ENCODE measurements at regions not wholly inside any gene's neighbourhood (a gene's known extent, or its start where the extent isn't known, plus 50 kb on each side); places are given as distances from the start of the nearest gene placed in this dataset.

- Mint-ChIP-seq H3K36me3 (ENCODE audit: low read depth) (no peaks in the 10 kb centered on the region), H3K27me3 (ENCODE audit: insufficient read depth) (no peaks in the 10 kb centered on the region), H3K4me1 (ENCODE audit: low read depth) (no peaks in the 10 kb centered on the region), H3K27ac (no peak overlapping the region), H3K9me3 (peaks cover 51% of the 10 kb centered on the region), H3K4me3 (no peak overlapping the region)
- TF ChIP-seq CTCF (IDR thresholded peaks at IDR 0.05): no peak
- DNase-seq: no peak
Observed at GRCh38 chr4:96639932-96640331, 800.0 kb downstream of the PDHA2 start.

DNA sequence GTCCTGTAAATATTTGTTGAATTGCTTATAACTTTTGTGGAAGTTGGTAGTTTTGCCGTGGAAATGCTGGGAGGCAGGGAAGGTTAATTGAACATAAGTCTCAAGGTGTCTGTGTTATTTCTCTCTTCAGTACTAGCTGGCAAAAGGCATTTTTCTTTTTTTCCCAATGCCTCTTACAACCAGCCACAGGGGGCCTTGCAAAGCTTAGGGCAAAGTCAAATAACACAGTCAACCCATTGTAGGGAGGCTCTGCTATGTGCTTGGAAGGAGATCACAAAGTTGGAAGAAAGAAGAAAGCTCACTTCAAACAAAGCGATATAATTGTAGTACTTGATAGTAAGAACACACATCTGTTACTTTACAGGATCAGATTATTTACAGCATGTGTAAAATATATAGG, 802.6 kb downstream of the PDHA2 start:
- Mint-ChIP-seq H3K27me3 (ENCODE audit: insufficient read depth) (no peaks in the 10 kb centered on the region), H3K27ac (no peak overlapping the region), H3K4me1 (ENCODE audit: low read depth) (no peaks in the 10 kb centered on the region), H3K4me3 (no peak overlapping the region), H3K9me3 (peaks cover 43% of the 10 kb centered on the region), H3K36me3 (ENCODE audit: low read depth) (no peaks in the 10 kb centered on the region)
- TF ChIP-seq CTCF (IDR thresholded peaks at IDR 0.05): no peak
- DNase-seq: no peak

DNA sequence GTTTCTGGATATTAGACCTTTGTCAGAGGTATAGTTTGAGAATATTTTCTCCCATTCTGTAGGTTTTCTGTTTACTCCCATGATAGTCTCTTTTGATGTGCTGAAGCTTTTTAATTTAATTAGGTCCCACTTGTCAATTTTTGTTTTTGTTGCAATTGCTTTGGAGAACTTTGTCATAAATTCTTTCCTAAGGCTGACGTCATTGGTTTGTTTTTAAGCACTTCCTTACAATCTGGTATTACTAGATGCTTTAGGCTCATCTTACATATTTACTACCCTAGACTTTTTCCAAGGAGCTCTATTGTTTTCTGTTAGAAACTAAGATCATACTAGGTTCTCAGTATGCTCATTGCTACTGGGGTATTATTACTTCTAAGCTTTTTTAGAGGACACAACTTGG, 806.3 kb downstream of the PDHA2 start:
- no peaks in the 10 kb centered on the region for H3K36me3 Mint-ChIP-seq (ENCODE audit: low read depth)
- no peak overlapping the region for H3K27ac Mint-ChIP-seq
- H3K4me1 Mint-ChIP-seq (ENCODE audit: low read depth): no peaks in the 10 kb centered on the region
- H3K27me3 Mint-ChIP-seq (ENCODE audit: insufficient read depth): no peaks in the 10 kb centered on the region
- no peak for DNase-seq
- TF ChIP-seq CTCF (IDR thresholded peaks at IDR 0.05): no peak
- H3K9me3 Mint-ChIP-seq: peaks cover 23% of the 10 kb centered on the region
- no peak overlapping the region for H3K4me3 Mint-ChIP-seq

GRCh38 chr4:96649536-96649935, 809.6 kb downstream of the PDHA2 start:
- no peak overlapping the region for H3K27ac Mint-ChIP-seq
- TF ChIP-seq CTCF (IDR thresholded peaks at IDR 0.05): no peak
- DNase-seq: no peak
- H3K9me3 Mint-ChIP-seq: peaks cover 24% of the 10 kb centered on the region
- H3K4me1 Mint-ChIP-seq (ENCODE audit: low read depth): no peaks in the 10 kb centered on the region
- no peaks in the 10 kb centered on the region for H3K36me3 Mint-ChIP-seq (ENCODE audit: low read depth)
- no peaks in the 10 kb centered on the region for H3K27me3 Mint-ChIP-seq (ENCODE audit: insufficient read depth)
- no peak overlapping the region for H3K4me3 Mint-ChIP-seq

DNA sequence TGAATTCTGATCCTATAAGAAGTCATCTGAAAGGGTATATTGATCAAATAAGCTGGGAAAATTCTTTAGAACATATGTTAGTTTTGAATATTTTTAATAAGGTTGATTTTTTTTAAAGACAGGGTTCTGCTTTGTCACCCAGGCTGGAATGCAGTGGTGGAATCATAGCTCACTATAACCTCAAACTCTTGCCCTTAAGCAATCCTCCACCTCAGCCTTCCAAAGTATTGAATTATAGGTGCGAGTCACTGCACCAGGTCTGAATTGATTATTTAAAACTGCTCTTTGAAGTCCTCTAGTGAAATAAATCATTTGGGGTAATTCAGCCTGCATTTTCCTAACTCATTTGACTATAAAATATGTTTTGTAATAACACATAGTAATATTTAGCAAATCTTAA, 812.3 kb downstream of the PDHA2 start:
- Mint-ChIP-seq H3K27me3 (ENCODE audit: insufficient read depth) (no peaks in the 10 kb centered on the region), H3K9me3 (peaks cover 23% of the 10 kb centered on the region), H3K4me3 (no peak overlapping the region), H3K36me3 (ENCODE audit: low read depth) (no peaks in the 10 kb centered on the region), H3K4me1 (ENCODE audit: low read depth) (no peaks in the 10 kb centered on the region), H3K27ac (no peak overlapping the region)
- no peak for TF ChIP-seq CTCF (IDR thresholded peaks at IDR 0.05)
- DNase-seq: no peak

GRCh38 chr4:96652821-96653220, 812.9 kb downstream of the PDHA2 start:
- DNase-seq: no peak
- peaks cover 25% of the 10 kb centered on the region for H3K9me3 Mint-ChIP-seq
- H3K27me3 Mint-ChIP-seq (ENCODE audit: insufficient read depth): no peaks in the 10 kb centered on the region
- no peak overlapping the region for H3K27ac Mint-ChIP-seq
- no peak for TF ChIP-seq CTCF (IDR thresholded peaks at IDR 0.05)
- H3K36me3 Mint-ChIP-seq (ENCODE audit: low read depth): no peaks in the 10 kb centered on the region
- no peak overlapping the region for H3K4me3 Mint-ChIP-seq
- no peaks in the 10 kb centered on the region for H3K4me1 Mint-ChIP-seq (ENCODE audit: low read depth)
